Cardiac muscle cell (in vitro differentiated cells and primary cell): ENCODE measurements at regions not wholly inside any gene's neighbourhood (a gene's known extent, or its start where the extent isn't known, plus 50 kb on each side); places are given as distances from the start of the nearest gene placed in this dataset.

ENCODE experiments used
- DNase-seq, 2 donors: peaks; one replicate each; pipeline versions ENCODE4 v3.0.0 to v3.0.0-alpha.2; 2010 to 2017; ENCODE audit warnings: low read depth in 1 of 2, low spot score in 1 of 2
- H3K27ac ChIP-seq: fragments of 200-600 bp; sonication (generic); 2 replicates; pipeline ENCODE4 v1.5.1; 2016
- H3K27me3 ChIP-seq: fragments of 200-600 bp; sonication (generic); 2 replicates; pipeline ENCODE4 v1.6.0; 2016; ENCODE audit warnings: control low read depth
- H3K36me3 ChIP-seq: fragments of 200-600 bp; sonication (generic); 2 replicates; pipeline ENCODE4 v1.5.1; 2016; ENCODE audit warnings: control low read depth
- H3K4me1 ChIP-seq: fragments of 200-600 bp; sonication (generic); 2 replicates; pipeline ENCODE4 v1.8.1; 2017; ENCODE audit warnings: low read depth, mild to moderate bottlenecking, mixed run types
- H3K4me3 ChIP-seq: fragments of 200-600 bp; sonication (generic); 2 replicates; pipeline ENCODE4 v1.5.1; 2016; ENCODE audit warnings: mild to moderate bottlenecking
- H3K9me3 ChIP-seq: fragments of 200-600 bp; sonication (generic); 2 replicates; pipeline ENCODE4 v1.5.1; 2017; ENCODE audit warnings: low read depth, mild to moderate bottlenecking, control low read depth
- CTCF ChIP-seq: IDR thresholded peaks from 2 replicates; pipeline ENCODE4 v1.5.1; 2012; ENCODE audit warnings: low read depth, mild to moderate bottlenecking, low read length

GRCh38 chr6:73943930-73944652 lies 248.1 kb downstream of the CD109 start:
- H3K4me1 ChIP-seq, result no peaks in the 10 kb centered on the region
- no peak for TF ChIP-seq CTCF

DNA sequence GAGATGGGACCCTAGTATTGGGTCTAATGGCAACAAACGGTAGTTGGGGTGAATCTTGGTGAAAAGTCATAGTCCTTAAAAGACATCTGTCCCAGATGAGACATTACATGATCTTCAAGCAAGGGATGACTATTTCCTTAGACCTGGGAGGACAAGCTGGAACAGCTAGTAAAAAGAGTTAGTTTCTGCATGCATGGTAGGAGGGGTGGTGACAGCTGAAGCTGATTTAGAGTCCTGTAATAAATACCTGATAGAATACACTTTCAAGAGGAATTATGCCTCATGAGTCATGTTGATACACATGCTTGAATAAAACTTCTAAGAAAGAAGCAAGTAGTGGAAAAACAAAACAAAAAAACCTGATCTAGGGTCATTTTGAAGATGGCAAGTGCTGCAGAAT lies 247.4 kb downstream of the CD109 start:
- no peak for TF ChIP-seq CTCF
- Histone ChIP-seq H3K9me3 (no peaks in the 10 kb centered on the region), H3K36me3 (no peaks in the 10 kb centered on the region), H3K4me1 (no peaks in the 10 kb centered on the region), H3K4me3 (no peak overlapping the region), H3K27ac (no peak overlapping the region), H3K27me3 (no peaks in the 10 kb centered on the region)
- no peak for DNase-seq

More at GRCh38 chr6:73943930-73944652, 248.1 kb downstream of the CD109 start:
- H3K27me3 ChIP-seq, result no peaks in the 10 kb centered on the region
- no peak overlapping the region for H3K4me3 ChIP-seq
- H3K9me3 ChIP-seq, result no peaks in the 10 kb centered on the region
- no peaks in the 10 kb centered on the region for H3K36me3 ChIP-seq
- H3K27ac ChIP-seq, result no peak overlapping the region
- no peak for DNase-seq

- Histone ChIP-seq H3K36me3 (no peaks in the 10 kb centered on the region), H3K9me3 (no peaks in the 10 kb centered on the region), H3K4me1 (no peaks in the 10 kb centered on the region), H3K27ac (no peak overlapping the region), H3K27me3 (no peaks in the 10 kb centered on the region), H3K4me3 (no peak overlapping the region)
- no peak for DNase-seq
- TF ChIP-seq CTCF, result no peak
Measured at GRCh38 chr6:73942592-73943186, 246.7 kb downstream of the CD109 start.

- Histone ChIP-seq H3K36me3 (no peaks in the 10 kb centered on the region), H3K27ac (no peak overlapping the region), H3K9me3 (no peaks in the 10 kb centered on the region), H3K27me3 (no peaks in the 10 kb centered on the region), H3K4me3 (no peak overlapping the region), H3K4me1 (no peaks in the 10 kb centered on the region)
- TF ChIP-seq CTCF, result no peak
- no peak for DNase-seq
Measured at GRCh38 chr6:73941892-73942291, 245.9 kb downstream of the CD109 start.

GRCh38 chr6:73937805-73938204 lies 241.8 kb downstream of the CD109 start:
- Histone ChIP-seq H3K9me3 (no peaks in the 10 kb centered on the region), H3K36me3 (no peaks in the 10 kb centered on the region), H3K27me3 (no peaks in the 10 kb centered on the region), H3K27ac (no peak overlapping the region), H3K4me3 (no peak overlapping the region), H3K4me1 (no peaks in the 10 kb centered on the region)
- TF ChIP-seq CTCF, result no peak
- no peak for DNase-seq
